B cell (primary cell): ENCODE measurements at regions not wholly inside any gene's neighbourhood (a gene's known extent, or its start where the extent isn't known, plus 50 kb on each side); places are given as distances from the start of the nearest gene placed in this dataset.

Experiments
- EZH2 ChIP-seq: IDR thresholded peaks from 2 replicates; pipeline ENCODE4 v1.6.1; 2012; ENCODE audit warnings: borderline replicate concordance, low read depth, mild to moderate bottlenecking, moderate library complexity, low read length; ENCODE audit not compliant: insufficient read depth, poor library complexity, severe bottlenecking
- TF ChIP-seq, protein P1 (sequence below): fragments of 200-600 bp; IDR thresholded peaks from one replicate; pipeline ENCODE4 v1.8.0; 2022; ENCODE audit warnings: antibody characterized with exemption, mild to moderate bottlenecking

GRCh38 chr3:80238152-80238551 lies 470.4 kb upstream of the ROBO1 start:
- TF ChIP-seq, protein P1, sequence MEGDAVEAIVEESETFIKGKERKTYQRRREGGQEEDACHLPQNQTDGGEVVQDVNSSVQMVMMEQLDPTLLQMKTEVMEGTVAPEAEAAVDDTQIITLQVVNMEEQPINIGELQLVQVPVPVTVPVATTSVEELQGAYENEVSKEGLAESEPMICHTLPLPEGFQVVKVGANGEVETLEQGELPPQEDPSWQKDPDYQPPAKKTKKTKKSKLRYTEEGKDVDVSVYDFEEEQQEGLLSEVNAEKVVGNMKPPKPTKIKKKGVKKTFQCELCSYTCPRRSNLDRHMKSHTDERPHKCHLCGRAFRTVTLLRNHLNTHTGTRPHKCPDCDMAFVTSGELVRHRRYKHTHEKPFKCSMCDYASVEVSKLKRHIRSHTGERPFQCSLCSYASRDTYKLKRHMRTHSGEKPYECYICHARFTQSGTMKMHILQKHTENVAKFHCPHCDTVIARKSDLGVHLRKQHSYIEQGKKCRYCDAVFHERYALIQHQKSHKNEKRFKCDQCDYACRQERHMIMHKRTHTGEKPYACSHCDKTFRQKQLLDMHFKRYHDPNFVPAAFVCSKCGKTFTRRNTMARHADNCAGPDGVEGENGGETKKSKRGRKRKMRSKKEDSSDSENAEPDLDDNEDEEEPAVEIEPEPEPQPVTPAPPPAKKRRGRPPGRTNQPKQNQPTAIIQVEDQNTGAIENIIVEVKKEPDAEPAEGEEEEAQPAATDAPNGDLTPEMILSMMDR, result no peak
- TF ChIP-seq EZH2, result no peak
